IMR-90 (cell line): ENCODE measurements at regions not wholly inside any gene's neighbourhood (a gene's known extent, or its start where the extent isn't known, plus 50 kb on each side); places are given as distances from the start of the nearest gene placed in this dataset.

ENCODE experiments used
- ATAC-seq: fragments of 200-7000 bp; cut with Tn5 transposase; 2 replicates; pipeline ENCODE4 v1.9.1; 2020; ENCODE audit warnings: low read depth, mild to moderate bottlenecking, moderate library complexity
- BruUV-seq: library from RNA; stranded (reverse); fragments of 400-500 nt; replicated peaks from 2 replicates; lab custom pipeline; 2021; lab: Mats Ljungman, UMichigan
- CTCF ChIA-PET: fragments of 300-600 bp; formaldehyde crosslinking; extraction: SDS; loops from one replicate; lab custom pipeline; 2021; ENCODE audit warnings: antibody characterized with exemption; lab: Yijun Ruan, JAX
- POLR2A ChIA-PET: fragments of 300-600 bp; sonication (Branson Sonifier 250); formaldehyde crosslinking; loops from one replicate; lab custom pipeline; 2022; ENCODE audit warnings: antibody characterized with exemption; ENCODE audit not compliant: unreplicated experiment; lab: Charles Lee
- DNase-seq: peaks from one replicate; pipeline ENCODE4 v3.0.0; 2013
- H2AFZ ChIP-seq: replicated peaks from 2 replicates; pipeline ENCODE3; 2013; ENCODE audit warnings: low read length, mild to moderate bottlenecking; ENCODE audit not compliant: poor library complexity
- H2AK5ac ChIP-seq: 2 replicates; pipeline ENCODE4 v1.6.1; 2013; ENCODE audit warnings: low read depth, low read length, inconsistent platforms
- H2AK9ac ChIP-seq: replicated peaks from 2 replicates; pipeline ENCODE3; 2013; ENCODE audit warnings: mild to moderate bottlenecking, low read depth, low read length, moderate library complexity; ENCODE audit not compliant: poor library complexity
- H2BK120ac ChIP-seq: 2 replicates; pipeline ENCODE4 v1.6.1; 2013; ENCODE audit warnings: low read depth, low read length, inconsistent platforms
- H2BK15ac ChIP-seq: 3 replicates; pipeline ENCODE4 v1.6.1; 2013; ENCODE audit warnings: low read depth, low read length, inconsistent platforms
- H2BK20ac ChIP-seq: 2 replicates; pipeline ENCODE4 v1.6.1; 2013; ENCODE audit warnings: low read depth, mild to moderate bottlenecking, inconsistent platforms, low read length, moderate library complexity
- H2BK5ac ChIP-seq: 2 replicates; pipeline ENCODE4 v1.6.1; 2013; ENCODE audit warnings: mild to moderate bottlenecking, low read depth, low read length, inconsistent platforms; ENCODE audit not compliant: poor library complexity, severe bottlenecking
- H3K14ac ChIP-seq: replicated peaks from 2 replicates; pipeline ENCODE4 v1.6.1; 2013; ENCODE audit warnings: low read depth, low read length, inconsistent platforms
- H3K18ac ChIP-seq: 2 replicates; pipeline ENCODE4 v1.6.1; 2013; ENCODE audit warnings: low read depth, low read length, control low read depth
- H3K23ac ChIP-seq: 2 replicates; pipeline ENCODE4 v1.6.1; 2013; ENCODE audit warnings: low read depth, low read length, inconsistent platforms
- H3K27ac ChIP-seq: 2 replicates; pipeline ENCODE4 v1.5.1; 2013; ENCODE audit warnings: mild to moderate bottlenecking, control low read depth, low read length; ENCODE audit not compliant: insufficient read depth
- H3K27me3 ChIP-seq: 2 replicates; pipeline ENCODE4 v1.6.1; 2013; ENCODE audit warnings: low read length; ENCODE audit not compliant: control insufficient read depth, insufficient read depth
- H3K36me3 ChIP-seq: 2 replicates; pipeline ENCODE4 v1.6.1; 2013; ENCODE audit warnings: low read length, mixed read lengths; ENCODE audit not compliant: control insufficient read depth, insufficient read depth
- H3K4ac ChIP-seq: 2 replicates; pipeline ENCODE4 v1.6.1; 2013; ENCODE audit warnings: low read depth, low read length, inconsistent platforms
- H3K4me1 ChIP-seq: 2 replicates; pipeline ENCODE4 v1.6.1; 2013; ENCODE audit warnings: low read length, mixed read lengths; ENCODE audit not compliant: control insufficient read depth, insufficient read depth
- H3K4me2 ChIP-seq: 2 replicates; pipeline ENCODE4 v1.6.1; 2013; ENCODE audit warnings: low read depth, mild to moderate bottlenecking, control low read depth, low read length, moderate library complexity
- H3K4me3 ChIP-seq: 2 replicates; pipeline ENCODE4 v1.5.1; 2013; ENCODE audit warnings: low read depth, mild to moderate bottlenecking, control low read depth, low read length, moderate library complexity; ENCODE audit not compliant: insufficient read depth
- H3K56ac ChIP-seq: 2 replicates; pipeline ENCODE4 v1.6.1; 2013; ENCODE audit warnings: low read length, inconsistent platforms; ENCODE audit not compliant: insufficient read depth; ENCODE audit errors: extremely low read depth
- H3K79me1 ChIP-seq, 2 experiments: 2 replicates each; pipeline ENCODE4 v1.6.1; 2013; ENCODE audit warnings: low read length in 2 of 2, inconsistent platforms in 1 of 2, low read depth in 1 of 2
- H3K9ac ChIP-seq: 2 replicates; pipeline ENCODE4 v1.6.1; 2013; ENCODE audit warnings: low read depth, low read length, control low read depth
- H3K9me1 ChIP-seq: 2 replicates; pipeline ENCODE4 v1.6.1; 2013; ENCODE audit warnings: low read length, inconsistent platforms; ENCODE audit not compliant: insufficient read depth
- H3K9me3 ChIP-seq: 2 replicates; pipeline ENCODE4 v1.6.1; 2013; ENCODE audit warnings: low read length; ENCODE audit not compliant: control insufficient read depth, insufficient read depth
- H4K20me1 ChIP-seq: 2 replicates; pipeline ENCODE4 v1.6.1; 2013; ENCODE audit warnings: low read length, inconsistent platforms; ENCODE audit not compliant: insufficient read depth
- H4K5ac ChIP-seq: 2 replicates; pipeline ENCODE4 v1.6.1; 2013; ENCODE audit warnings: mild to moderate bottlenecking, low read depth, low read length, control low read depth
- H4K8ac ChIP-seq, 2 experiments: 2 replicates each; pipeline ENCODE4 v1.6.1; 2013; ENCODE audit warnings: low read depth in 2 of 2, low read length in 2 of 2, control low read depth in 1 of 2, inconsistent platforms in 1 of 2
- H4K91ac ChIP-seq: 2 replicates; pipeline ENCODE4 v1.6.1; 2013; ENCODE audit warnings: low read depth, low read length, inconsistent platforms; ENCODE audit not compliant: insufficient read depth
- CHD1 ChIP-seq: IDR thresholded peaks from 2 replicates; pipeline ENCODE4 v1.6.1; 2012; ENCODE audit warnings: low read depth, low read length, improper control_type of control experiment
- NFE2L2 ChIP-seq: fragments of 150-350 bp; IDR thresholded peaks from 2 replicates; pipeline ENCODE4 v1.6.1; 2016; ENCODE audit warnings: low read depth, mild to moderate bottlenecking, low read length
- RAD21 ChIP-seq: IDR thresholded peaks from 2 replicates; pipeline ENCODE4 v1.6.1; 2012; ENCODE audit warnings: low read length, improper control_type of control experiment
- RCOR1 ChIP-seq: IDR thresholded peaks from 2 replicates; pipeline ENCODE4 v1.6.1; 2012; ENCODE audit warnings: mild to moderate bottlenecking, low read length, improper control_type of control experiment; ENCODE audit not compliant: insufficient replicate concordance
- WGBS, 2 experiments: methylation state at CpG; one replicate each; pipeline versions ENCODE4 v1.1.5 to v1.1.7; 2013; ENCODE audit warnings: missing lambda C conversion rate in 2 of 2; ENCODE audit not compliant: insufficient read length in 1 of 2; ENCODE audit errors: extremely low coverage in 2 of 2; 5-methylcytosine and 5-hydroxymethylcytosine counted together
- dilution Hi-C: fragments of 300-500 bp; cut with HindIII; formaldehyde crosslinking; loops from one replicate; pipeline ENCODE4 v1.14.3; 2018; ENCODE audit warnings: low sequenced_read_pairs; ENCODE audit not compliant: unreplicated experiment
- in situ Hi-C: fragments of 300-500 bp; cut with MboI; formaldehyde crosslinking; loops from 3 replicates; pipeline ENCODE4 v1.14.3; 2019; ENCODE audit warnings: low sequenced_read_pairs, inconsistent platforms, mixed read lengths
- intact Hi-C: fragments of 100-400 bp; cut with micrococcal nuclease; formaldehyde crosslinking; loops from 2 replicates; pipeline ENCODE4 v1.10.0; 2022

- Histone ChIP-seq H4K91ac (no peak overlapping the region), H4K8ac (no peak overlapping the region), H2BK120ac (no peak overlapping the region), H3K4me1 (no peaks in the 10 kb centered on the region), H3K14ac (no peak overlapping the region), H2BK15ac (no peak overlapping the region), H3K4me2 (no peak overlapping the region), H2AFZ (no peak overlapping the region), H3K27ac (no peak overlapping the region), H4K5ac (no peak overlapping the region), H3K9me3 (peaks cover 7% of the 10 kb centered on the region; the same call in 1 of the 2 replicates), H3K4me3 (no peak overlapping the region), H3K27me3 (no peaks in the 10 kb centered on the region), H3K9me1 (no peaks in the 10 kb centered on the region), H2AK5ac (no peak overlapping the region), H3K23ac (no peak overlapping the region), H2AK9ac (no peak overlapping the region), H3K79me1 (no peaks in the 10 kb centered on the region), H2BK5ac (no peak overlapping the region), H3K18ac (no peak overlapping the region), H3K56ac (no peak overlapping the region), H4K20me1 (no peaks in the 10 kb centered on the region), H3K36me3 (no peaks in the 10 kb centered on the region), H2BK20ac (no peak overlapping the region), H3K9ac (no peak overlapping the region), H3K4ac (no peak overlapping the region)
- BruUV-seq = no TSS peak
- TF ChIP-seq CHD1 (no peak), NFE2L2 (no peak), RAD21 (no peak), RCOR1 (no peak)
- POLR2A ChIA-PET = no interaction called here
- CTCF ChIA-PET = no interaction called here
- ATAC-seq (no peak), DNase-seq (no peak)
- dilution Hi-C loops (no loop called here), intact Hi-C loops (no loop called here), in situ Hi-C loops (no loop called here)
- WGBS, 2 experiments = no CpG with 5 or more reads among the region's 3 CpGs
Measured at GRCh38 chr5:114612406-114612805, 250.5 kb downstream of the KCNN2 start.
